SKM-1 (cell line): ENCODE measurements at regions not wholly inside any gene's neighbourhood (a gene's known extent, or its start where the extent isn't known, plus 50 kb on each side); places are given as distances from the start of the nearest gene placed in this dataset.
"Not testable (repeated sequence)": the region's sequence is repeated elsewhere in the genome, so short reads cannot be mapped to it uniquely, and the experiment has no call there.

Experiments
- DNase-seq: peaks from one replicate; lab custom pipeline; 2025; ENCODE audit not compliant: unreplicated experiment; lab: John Stamatoyannopoulos, UW

DNA sequence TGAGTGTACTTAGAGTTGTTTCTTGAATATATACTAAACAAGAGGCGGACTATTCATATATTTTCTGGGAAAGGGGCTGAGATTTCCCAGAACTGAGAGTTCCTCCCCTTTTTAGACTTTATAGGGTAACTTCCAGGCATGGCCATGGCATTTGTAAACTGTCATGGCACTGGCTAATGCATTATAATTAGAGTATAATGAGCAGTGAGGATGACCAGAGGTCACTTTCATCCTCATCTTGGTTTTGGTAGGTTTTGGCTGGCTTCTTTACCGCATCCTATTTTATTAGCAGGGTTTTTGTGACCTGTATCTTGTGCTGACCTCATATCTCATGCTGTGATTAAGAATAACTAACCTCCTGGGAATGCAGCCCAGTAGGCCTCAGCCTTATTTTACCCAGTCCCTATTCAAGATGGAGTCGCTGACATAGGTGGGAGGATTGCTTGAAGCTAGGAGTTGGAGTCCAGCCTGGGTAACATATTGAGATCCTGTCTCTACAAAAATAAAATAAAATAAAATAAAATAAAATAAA lies 91.4 kb downstream of the MOBP start:
- no peak for DNase-seq

GRCh38 chr3:39559543-39559942 lies 92.1 kb downstream of the MOBP start:
- no peak for DNase-seq

DNA sequence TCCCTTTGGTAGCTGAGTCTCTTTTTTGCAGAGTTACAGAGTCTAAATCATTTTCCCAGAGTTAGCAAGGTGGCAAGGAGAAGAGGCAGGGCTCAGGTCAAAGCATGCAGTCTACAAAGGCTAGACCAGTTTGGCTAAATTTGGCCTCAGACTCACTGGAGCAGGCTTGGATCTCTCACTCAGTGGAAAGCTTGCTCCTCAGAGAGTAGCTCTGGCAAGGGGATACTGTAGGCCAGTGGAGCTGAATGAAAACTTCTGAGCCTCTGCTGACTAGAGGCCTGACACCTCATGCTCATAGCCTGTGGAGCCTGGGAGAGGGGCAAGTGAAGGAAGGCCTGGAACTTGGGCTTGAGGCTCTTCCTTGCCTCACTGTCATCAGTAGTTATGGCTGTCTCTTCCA lies 101.0 kb downstream of the MOBP start:
- no peak for DNase-seq

GRCh38 chr3:39569095-39569494 lies 101.6 kb downstream of the MOBP start:
- no peak for DNase-seq

DNA sequence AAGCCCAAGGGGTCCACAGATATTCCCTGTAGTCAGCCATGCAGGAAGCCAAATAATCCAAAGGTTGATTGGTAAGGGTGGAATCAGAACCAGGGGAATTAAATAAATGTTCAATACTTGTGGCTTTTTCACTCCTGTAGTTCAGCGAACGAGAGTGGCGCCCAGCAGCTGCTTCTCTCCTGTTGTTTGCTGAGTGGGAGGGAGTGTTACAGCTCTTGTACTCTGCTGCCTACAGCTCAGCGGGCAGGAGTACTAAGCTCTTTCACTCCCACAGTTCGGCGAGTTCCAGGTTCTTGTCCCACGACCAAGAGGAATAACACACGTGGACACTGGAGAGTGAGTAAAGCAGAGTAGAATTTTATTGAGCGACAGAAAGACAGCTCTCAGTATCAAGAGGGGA lies 105.9 kb downstream of the MOBP start:
- DNase-seq, result no peak

DNA sequence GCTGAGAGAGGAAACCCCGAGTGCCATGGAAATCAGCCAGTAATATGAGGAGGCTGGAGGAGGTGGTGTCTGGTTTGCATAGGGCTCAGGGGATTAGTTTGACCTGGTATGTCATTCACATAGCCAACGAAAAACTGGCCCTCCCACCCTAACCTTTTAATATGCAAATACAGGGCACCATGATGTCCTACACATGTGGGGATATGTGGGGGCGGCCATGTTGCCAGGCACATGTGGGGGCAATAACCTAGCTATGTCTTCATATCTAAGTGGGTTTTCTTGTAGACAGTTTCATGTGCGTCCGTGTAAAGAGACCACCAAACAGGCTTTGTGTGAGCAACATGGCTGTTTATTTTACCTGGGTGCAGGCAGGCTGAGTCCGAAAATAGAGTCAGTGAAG lies 110.1 kb downstream of the MOBP start:
- DNase-seq, result no peak

DNA sequence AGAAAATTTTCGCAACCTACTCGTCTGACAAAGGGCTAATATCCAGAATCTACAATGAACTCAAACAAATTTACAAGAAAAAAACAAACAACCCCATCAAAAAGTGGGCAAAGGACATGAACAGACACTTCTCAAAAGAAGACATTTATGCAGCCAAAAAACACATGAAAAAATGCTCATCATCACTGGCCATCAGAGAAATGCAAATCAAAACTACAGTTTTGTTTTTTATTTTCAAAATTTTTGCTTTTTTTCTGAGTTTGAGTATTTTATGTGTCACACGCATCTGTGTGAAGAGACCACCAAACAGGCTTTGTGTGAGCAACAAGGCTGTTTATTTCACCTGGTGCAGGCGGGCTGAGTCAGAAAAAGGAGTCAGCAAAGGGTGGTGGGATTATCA lies 118.7 kb downstream of the MOBP start:
- DNase-seq, result not testable (repeated sequence)

- DNase-seq, result no peak
Observed at GRCh38 chr3:39587113-39587512, 119.6 kb downstream of the MOBP start.

GRCh38 chr3:39590806-39591205 lies 123.3 kb downstream of the MOBP start:
- DNase-seq, result no peak

- no peak for DNase-seq
Observed at GRCh38 chr3:39592311-39593050, 125.0 kb downstream of the MOBP start.

DNA sequence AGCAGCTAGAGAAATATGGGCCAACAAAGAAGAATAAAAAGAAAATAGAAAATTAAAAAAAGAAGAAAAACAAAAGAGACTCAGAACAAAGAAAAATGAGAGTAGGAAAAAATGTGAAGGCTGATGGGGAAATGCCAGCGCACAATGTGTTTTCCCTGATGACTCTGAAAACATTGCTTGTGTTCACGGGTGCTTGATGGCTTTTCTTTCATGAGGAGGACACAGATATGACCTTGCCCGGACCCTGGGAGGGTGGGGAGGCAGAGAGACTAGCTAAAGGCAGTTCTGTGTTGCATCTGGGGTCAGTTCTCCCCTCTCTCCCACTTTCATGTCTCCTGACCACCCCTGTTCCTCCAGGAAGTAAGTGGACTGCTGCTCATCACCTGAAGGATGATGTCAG lies 125.9 kb downstream of the MOBP start:
- DNase-seq, result no peak

- DNase-seq, result no peak
Observed at GRCh38 chr3:39601241-39601640, 133.8 kb downstream of the MOBP start.

DNA sequence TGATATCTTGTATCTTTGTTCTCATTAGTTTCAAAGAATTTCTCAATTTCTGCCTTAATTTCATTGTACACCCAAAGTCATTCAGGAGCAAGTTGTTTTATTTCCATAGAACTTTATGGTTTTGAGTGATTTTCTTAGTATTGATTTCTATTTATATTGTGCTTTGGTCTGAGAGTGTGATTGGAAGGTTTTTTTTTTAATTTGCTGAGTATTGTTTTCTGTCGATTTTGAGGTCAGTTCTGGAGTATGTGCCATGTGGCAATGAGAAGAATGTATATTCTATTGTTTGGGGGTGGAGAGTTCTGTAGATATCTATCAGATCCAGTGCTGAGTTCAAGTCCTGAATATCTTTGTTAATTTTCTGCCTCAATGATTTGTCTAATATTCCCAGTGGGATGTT lies 138.4 kb downstream of the MOBP start:
- DNase-seq, result no peak

DNA sequence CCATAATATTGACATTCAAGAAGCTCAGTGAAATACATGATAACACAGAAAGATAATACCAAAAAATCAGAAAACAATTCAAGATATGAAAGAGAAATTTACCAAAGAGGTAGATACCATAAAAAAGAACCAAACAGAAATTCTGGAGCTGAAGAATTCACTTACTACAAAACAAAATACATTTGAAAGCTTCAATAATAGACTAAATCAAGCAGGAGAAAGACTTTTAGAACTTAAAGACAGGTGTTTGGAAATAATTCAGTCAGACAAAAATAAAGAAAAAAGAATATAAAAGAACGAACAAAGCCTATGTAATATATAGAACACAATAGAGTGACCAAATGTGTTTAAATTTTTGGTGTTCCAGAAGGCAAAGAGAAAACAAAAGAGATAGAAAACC lies 158.7 kb downstream of the MOBP start:
- DNase-seq, result no peak

DNA sequence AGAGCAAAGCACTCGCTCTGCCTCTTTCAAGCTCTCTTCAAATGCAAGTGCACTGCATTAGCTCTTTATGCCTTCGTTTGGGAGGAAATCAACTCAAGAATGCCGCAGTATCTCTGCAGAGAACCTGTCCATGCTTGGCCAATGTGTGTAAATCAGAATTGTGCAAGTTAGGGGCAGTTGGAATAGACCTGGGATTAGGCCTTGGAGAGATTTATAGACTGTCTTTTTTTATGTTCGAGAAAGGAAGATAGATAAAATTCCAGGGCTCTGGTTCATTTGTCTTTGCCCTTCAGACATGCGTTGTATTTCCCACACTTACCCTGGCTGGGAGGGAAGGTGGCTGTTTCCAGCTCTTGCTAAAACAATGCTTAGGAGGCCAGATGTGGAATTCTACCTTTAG lies 163.7 kb downstream of the MOBP start:
- no peak for DNase-seq

DNA sequence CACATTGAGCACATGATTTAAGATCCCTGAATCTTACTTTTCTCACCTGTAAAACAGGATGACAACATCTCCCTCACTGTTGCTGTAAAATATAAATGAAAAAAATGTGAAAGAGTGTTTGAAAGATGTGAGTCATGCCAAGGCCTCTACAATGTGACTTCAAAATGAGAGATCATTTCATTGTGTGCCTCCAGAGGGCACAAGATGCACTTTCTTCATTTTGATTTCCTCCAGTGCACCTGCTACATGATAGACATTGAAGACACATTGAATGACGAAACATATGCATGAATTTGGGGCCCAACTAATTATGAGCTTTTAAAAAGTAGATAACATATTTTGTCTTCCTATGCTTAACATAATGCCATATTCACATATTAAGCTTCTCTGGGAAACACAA lies 170.3 kb downstream of the MOBP start:
- DNase-seq, result no peak

GRCh38 chr3:39638301-39638700 lies 170.8 kb downstream of the MOBP start:
- no peak for DNase-seq

- no peak for DNase-seq
Observed at GRCh38 chr3:39639344-39640236, 169.8 kb upstream of the MYRIP start.

- no peak for DNase-seq
Observed at GRCh38 chr3:39641274-39641673, 168.1 kb upstream of the MYRIP start.

- DNase-seq, result peak; percentile 14
Observed at GRCh38 chr3:39644176-39644575, 165.2 kb upstream of the MYRIP start.

GRCh38 chr3:39651256-39651655 lies 158.2 kb upstream of the MYRIP start:
- DNase-seq, result not testable (repeated sequence)
